HG02623 (cell line): ENCODE measurements at regions not wholly inside any gene's neighbourhood (a gene's known extent, or its start where the extent isn't known, plus 50 kb on each side); places are given as distances from the start of the nearest gene placed in this dataset.
"Not testable (repeated sequence)": the region's sequence is repeated elsewhere in the genome, so short reads cannot be mapped to it uniquely, and the experiment has no call there.

Experiments
- ATAC-seq: cut with Tn5 transposase; IDR thresholded peaks from one replicate; pipeline ENCODE4 v1.9.1; 2021; ENCODE audit warnings: moderate library complexity; ENCODE audit not compliant: unreplicated experiment

DNA sequence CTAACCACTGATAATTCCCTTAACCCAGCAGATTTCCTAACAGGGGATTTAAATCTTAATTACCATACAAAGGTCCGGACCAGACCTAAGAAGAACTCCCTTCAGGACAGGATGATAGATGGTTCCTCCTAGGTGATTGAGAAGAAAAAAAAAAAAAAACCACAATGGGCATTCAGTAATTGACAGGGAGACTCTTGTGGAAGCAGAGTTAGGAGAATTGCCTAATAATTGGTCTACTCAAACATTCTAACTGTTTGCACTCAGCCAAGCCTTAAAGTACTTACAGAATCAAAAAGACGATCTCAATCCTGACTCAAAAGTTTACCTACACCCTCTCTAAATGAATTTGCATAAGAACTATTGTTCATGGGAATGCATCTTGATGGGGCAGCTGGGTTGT is 844.7 kb upstream of the ACVR2A start:
- not testable (repeated sequence) for ATAC-seq

DNA sequence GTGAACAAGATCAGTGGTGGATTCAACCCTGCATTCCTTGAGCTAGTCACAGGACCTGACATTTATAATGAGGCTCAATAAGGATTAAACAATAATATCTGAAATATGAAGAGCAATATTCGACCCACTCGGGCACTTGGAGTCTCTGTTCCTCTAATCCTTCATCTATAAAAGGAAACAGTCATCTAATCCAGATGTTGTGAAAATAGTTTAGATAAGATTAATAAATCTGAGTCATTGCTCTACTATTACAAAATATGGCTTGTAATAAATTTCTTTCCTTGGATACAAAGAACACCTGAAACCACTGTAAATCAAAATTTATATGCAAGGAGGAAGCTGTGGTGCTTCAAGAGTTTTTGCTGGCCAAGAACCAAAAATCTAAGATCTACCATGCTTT is 846.9 kb upstream of the ACVR2A start:
- ATAC-seq, result no peak

DNA sequence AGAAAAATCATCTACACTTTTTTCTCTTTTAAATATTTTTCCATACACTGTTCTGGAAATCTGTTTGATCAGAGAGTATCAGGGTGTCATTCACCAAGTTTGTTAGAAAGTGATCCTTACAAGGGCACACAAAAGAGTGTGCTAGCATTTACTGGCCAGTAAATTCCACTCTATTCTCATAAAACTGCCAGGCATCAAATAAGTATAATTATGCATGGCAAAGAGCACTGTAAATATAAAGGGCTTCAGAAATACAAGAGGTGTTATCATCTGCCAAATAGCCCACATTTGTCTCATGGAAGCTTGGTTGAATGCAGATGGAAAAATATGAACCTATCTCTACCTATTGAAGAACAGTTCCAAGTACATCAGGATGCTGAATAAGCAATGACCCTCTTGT is 847.3 kb upstream of the ACVR2A start:
- ATAC-seq, result no peak

DNA sequence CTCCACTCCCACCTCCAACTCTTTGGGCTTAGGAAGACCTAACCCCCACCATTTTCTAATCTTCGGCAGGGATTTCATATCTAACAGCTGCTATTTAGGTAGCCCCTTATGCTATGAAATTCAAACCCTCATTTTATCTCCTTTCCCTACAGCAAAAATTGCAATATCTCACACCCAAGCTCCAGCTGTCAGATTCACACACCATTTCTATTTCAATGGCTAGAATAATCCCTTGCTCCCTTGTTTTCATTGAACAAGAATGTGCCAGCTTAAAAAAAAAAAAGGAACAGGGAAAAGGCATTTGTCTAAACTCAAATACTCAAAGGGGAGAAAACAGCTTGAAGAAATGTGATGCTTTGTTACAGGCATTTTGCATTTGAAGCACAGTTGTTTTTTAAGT is 850.6 kb upstream of the ACVR2A start:
- ATAC-seq, result no peak

DNA sequence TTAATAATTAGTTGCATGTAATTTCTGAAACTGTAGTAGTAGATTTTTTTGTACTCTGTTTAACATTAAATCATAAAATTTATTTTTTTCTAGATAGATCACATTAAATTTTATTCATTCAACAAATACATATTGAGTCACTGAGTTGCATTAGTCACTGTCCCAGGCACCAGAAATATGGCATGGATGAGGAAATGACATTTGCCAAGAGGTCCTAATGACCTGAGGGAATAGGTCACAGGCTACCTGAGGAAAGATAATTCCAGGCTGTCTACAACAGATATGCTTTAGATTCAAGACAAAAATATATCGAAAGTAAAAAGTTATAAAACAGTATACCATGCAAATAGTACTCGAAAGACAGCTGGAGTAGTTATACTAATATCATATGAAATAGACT is 852.4 kb upstream of the ACVR2A start:
- no peak for ATAC-seq

DNA sequence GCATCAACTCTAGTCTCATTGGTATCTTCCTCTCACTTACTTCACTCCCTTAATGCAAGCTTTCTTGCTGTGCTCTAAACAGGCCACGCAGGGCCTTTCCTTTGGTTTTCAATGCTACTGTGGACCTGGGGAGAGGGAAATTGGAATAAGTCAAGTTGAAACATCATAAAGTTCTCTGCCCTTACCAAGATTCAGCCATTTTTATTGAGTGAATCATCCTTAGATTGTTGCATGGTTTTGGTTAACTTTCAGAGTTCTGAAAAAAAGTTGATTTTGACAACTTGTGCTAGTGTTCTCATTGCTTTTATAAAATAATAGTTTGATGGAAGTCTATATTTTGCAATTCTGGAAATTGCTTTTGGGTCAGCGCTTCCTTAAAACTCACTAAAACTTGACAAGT is 852.8 kb upstream of the ACVR2A start:
- no peak for ATAC-seq

DNA sequence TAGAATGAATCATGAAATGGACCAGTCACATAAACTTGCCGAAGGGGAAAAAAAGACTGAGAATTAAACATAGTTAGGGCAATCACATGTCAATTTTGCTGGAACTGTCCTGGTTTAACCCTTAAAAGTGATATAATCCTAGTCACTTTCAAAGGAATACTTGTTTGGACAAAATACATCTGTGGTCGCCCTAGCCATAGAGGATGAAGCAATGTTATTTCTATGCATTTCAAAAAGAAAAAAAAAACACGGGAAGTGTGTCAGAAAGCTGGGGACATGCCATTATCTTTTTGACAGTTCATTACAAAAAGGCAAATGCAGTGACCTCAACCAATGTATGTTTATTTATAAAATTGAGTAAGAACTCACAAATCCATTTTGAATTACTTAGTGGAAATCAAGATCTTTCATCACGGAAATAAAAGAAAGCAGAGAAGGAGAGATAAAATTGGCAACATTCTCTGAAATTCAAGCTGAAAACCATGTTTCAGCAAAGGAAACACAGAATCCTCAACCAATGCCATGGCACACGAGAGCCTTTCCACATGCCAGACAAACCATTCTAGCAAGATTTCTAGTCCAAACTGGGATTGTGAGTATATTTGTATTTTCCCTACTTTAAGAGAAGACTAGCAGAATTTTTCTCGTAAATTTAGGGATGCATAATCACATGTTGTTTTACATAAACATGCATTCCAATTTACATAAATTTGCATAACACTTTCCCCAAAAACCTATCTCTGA is 854.3 kb upstream of the ACVR2A start:
- ATAC-seq, result no peak

DNA sequence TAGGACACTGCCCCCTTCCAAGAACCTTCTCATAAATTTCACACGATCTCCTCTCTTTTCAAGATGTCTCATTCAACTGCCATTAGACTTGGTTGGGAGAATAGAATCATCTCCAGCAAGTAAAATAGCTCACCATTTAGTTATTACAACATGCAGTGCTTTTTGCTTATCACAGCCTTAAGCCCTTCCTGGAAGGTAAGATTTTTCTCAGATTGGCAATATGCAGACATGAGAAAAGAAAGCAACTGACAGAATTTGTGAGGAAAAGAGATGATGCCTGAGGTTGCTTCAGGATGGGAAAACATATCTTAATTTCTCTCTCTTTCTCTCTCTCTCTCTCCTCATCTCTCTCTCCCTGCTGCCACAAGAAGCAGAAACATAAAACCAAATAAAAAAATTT is 855.1 kb upstream of the ACVR2A start:
- no peak for ATAC-seq

DNA sequence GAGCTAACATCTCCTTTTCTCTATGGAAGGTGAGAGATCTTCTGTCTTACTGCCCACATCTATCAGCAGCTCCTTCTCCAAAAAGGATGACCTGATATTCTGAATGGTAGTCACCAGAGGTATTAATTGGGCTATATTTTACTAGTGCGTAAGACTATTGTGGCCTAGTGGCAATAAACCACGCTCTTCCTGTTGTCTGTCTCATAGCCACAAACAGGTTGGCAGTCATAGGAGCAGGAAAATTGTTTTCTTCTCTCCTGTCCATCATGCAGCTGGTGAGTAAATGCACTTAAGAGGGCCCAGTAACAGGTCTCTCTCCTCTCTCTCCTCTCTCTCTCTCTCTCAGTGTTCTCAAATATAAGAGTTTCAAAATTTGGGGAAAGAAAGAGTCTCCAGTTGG is 856.8 kb upstream of the ACVR2A start:
- ATAC-seq, result no peak

DNA sequence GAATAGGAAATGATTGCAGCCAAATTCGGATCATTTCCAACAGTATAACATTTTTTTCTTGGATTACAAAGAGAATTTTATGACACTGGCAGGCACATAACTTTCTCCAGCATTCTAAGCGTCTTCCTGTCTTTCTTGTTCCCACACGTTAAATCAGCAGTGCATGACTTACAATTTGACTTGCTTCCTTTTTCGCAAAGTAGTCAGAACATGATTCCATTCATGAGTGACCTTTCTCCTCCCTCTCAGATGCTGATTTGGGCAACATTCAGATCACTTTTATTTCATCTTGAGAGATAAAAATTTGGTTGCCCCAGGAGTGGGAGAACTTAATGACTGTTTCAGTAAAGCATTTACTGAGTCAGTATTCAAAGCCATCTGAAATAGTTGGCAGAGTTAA is 858.7 kb upstream of the ACVR2A start:
- no peak for ATAC-seq

DNA sequence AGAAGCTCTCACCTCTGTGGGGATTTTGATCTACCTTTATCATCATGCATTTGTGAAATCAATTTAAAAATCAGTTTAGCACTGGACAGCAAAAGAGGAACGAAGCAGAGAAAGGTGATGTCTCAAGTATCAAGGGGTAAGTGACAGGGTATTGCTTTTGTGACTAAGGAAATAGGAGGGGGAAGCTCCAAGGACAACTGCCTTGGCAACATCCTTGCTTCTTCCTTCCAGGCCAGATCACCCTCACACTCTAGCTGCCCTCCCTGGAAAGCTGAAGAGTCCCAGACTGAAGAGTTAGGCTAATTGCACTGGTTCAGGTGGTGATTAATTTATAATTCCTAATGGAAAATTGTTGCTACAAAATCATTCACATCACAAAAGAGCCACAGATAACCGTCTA is 859.1 kb upstream of the ACVR2A start:
- no peak for ATAC-seq

DNA sequence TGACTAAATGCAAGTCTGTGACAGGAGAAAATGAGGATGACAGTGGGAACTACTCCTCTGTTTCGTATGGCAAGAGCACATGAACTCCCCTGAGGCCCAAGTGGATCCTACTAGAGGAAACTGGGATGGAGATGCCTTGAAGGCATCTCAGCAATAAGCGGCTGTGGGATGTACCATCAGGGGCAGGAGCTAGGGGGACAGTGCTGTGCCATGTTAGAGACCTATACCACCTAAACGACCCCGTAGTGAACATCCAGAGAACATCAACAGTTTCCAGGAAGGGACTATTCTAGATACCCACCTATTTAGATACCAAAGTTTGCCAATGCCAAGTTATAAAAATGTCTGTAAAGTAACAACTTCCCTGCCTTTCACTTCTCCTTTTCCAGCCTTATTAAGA is 860.8 kb upstream of the ACVR2A start:
- no peak for ATAC-seq

DNA sequence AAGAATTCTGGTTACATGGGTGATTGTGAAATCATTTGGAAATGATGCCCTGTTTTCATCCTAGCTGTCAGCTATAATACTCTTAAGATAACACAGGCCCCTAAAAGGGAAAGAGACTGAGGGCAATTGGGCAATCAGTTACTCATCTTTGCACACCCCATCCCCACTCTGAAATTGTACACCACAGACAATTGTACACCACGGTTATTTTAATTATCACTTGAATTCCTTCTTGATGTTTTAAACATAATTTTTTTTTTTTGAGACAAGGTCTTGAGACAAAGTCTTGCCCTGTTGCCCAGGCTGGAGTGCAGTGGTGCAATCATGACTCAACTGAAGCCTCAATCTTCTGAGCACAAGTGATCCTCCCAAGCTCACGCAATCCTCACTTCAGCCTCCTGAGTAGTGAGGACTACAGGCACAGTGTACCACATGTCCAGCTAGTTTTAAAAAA is 862.4 kb upstream of the ACVR2A start:
- ATAC-seq, result no peak

DNA sequence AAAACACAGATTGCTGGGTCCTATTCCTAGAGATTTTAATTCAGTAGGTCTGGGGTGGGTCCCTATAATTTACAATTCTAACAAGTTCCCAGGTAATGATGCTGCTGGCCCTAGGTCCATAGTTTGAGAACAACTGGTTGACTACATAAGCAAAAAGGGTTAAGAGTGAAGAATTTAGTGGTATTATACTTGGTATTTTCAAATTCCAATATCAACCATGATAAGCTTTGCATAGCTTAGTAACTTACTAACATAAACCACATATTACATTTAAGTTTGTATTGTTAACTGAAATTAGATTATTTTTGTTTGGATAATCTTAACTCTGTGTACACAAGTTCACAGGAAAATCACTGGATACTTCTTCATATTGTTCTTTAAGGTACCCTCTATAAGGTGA is 862.9 kb upstream of the ACVR2A start:
- ATAC-seq, result no peak

DNA sequence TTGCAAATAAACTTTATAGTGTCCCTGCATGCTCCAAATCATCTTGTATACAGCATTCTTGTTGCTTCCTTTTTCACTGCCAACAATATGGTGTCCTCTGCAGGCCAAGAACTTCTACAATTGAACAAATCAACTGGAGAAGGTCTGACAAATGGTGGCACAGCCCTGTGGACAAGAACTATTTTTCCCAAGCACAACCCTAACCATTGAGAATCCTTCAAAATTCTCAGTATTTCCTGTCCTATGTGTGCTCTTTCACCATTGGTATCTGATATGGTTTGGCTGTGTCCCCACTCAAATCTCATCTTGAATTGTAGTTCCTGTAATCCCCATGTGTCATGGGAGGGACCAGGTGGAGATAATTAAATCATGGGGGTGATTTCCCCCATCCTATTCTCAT is 865.1 kb upstream of the ACVR2A start:
- ATAC-seq, result no peak

DNA sequence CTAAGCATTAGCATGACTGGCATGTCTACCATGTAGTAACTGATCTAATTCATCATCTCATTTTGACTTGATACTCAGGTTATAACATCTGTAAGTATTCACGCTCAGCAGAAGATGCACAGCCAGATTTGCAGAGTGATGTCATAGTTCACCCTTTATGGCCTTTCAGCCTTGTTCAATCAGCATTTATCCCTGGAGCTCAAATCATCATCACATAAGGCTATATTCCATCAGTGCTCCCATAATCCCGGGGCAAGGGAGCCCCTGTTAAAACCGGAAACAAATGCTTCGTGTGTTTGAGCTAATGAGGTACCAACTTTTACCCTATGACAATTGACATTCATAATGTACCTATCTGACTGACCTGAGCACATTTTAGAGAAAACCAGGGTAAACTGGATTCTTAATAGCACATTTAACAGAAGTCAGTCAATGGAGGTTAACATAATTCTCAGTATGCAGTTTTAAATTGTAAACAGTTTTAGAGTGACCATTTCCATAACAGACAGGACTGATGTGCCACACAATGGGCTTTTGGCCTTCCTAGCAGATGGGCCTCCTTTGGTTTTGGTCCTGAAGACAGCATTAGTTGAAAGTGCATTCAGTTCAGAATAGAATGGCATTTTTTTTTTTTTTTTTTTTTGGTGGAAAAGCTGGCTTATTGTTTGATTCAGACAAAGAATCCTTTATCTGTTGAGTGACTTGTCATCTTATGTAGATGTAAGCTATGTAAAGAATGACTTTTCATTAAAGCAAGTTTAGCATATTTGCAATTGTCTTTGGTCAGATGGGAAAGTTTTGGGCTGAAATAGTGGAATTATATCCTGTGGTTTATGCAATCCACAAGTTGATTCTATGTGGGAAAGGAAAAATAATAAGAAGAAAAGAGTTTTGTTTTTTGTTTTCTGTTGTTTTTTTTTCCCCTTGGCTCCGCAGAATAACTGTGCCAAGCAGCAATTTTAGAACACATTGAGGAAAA is 866.0 kb upstream of the ACVR2A start:
- no peak for ATAC-seq

DNA sequence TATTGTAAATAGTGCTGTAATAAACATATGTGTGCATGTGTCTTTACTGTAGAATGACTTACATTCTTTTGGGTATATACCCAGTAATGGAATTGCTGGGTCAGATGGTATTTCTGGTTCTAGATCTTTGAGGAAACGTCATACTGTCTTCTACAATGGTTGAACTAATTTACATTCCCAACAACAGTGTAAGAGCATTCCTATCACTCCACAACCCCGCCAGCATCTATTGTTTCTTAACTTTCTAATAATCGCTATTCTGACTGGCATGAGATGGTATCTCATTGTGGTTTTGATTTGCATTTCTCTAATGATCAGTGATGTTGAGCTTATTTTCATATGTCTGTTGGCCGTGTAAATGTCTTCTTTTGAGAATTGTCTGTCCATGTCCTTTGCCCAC is 873.8 kb upstream of the ACVR2A start:
- ATAC-seq, result not testable (repeated sequence)

DNA sequence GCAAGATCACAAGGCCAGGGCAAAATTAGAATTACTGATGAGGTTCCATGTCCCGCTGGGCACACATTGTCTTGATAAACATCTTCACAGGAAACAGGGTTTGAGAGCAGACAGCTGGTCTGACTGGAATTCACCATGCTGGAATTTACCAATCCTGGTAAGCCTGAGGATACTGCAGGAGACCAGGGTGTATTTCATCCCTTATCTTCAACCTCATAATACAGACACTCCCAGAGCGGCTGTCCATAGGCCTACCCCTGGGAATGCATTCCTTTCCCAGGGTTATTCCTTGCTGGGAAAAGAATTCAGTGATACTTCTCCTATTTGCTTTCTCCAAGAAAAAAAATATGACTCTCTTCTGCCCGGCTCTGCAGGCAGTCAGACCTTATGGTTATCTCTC is 875.1 kb upstream of the ACVR2A start:
- ATAC-seq, result not testable (repeated sequence)

DNA sequence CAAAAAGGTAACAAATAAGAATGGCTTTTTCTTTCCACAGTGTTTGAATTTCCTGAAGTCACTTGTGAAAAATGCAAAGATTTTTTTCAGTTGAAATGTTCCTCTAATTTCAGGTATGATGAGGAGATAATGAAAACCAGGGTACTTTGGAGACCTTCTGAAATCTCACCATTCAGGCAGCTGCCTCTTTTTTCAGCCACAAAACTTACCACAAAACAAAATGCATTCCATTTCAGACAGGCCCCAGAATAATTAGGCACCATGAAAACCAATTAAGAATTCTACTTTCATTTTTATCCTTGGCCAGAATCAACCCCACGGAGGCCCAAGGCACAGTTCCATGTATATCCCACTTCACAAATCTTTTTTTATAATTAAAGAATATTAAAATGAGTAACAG is 880.3 kb upstream of the ACVR2A start:
- ATAC-seq, result no peak

DNA sequence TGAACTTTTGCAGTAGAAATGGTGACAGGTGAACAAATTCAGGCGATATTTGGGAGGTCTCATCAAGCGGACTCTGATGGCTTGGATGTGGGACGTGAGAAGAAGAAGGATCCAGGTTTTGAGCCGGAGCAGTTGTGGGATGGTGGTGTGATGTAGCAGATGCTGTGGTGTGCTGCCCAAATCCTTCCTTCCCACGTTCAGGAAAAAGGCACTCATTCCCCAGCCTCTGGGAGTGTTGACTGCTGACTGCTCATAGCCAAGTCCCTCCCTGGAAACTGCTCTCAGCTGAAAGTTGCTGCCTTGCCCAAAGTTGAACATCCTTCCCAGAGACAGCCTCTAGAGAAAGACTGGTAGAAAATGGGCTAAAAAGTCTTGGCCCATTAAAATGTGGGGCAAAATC is 890.3 kb upstream of the ACVR2A start:
- ATAC-seq, result no peak

DNA sequence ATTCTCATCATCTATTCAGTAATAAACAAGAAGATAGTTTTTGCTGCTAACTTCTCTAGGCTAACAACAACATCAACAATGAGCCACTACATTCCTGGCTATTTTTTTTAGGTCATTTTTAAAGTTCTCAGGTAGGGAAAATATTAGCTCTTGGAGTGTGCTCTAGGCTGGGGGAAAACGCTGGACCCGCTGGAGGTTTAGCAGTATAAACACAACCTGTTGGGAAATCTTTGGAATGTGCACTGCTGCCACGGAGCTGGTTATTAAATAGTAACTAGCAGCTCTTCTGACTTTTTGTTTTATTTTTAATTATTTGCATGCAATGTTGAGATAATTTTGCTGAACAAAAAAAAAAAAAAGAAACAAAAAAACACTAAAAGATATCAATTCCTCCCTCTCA is 892.1 kb upstream of the ACVR2A start:
- ATAC-seq, result no peak

DNA sequence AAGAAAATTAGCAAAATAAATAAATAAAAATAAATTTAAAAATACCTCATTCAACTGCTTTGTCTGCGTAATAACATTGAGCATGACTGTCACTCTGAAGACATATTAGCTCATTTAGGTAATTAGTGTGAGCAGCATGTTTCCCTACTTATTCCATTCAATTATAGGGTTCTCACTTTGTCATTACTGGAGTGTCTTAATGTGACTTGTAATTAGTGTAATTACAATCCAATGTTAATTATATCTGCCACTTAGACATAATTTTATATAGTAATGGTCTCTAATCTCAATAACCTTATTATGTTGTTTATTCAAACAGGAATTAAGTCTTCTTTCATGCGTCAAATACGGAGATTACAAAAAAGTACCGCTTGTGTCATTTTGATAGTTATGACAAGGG is 893.9 kb upstream of the ACVR2A start:
- ATAC-seq, result no peak
